Heart right ventricle (tissue), 16 donors: ENCODE measurements at regions not wholly inside any gene's neighbourhood (a gene's known extent, or its start where the extent isn't known, plus 50 kb on each side); places are given as distances from the start of the nearest gene placed in this dataset.
A peak's percentile ranks its signal among the peaks of the same experiment; 100 is the strongest.

Source experiments
- ATAC-seq, 8 donors: fragments of 200-7000 bp; cut with Tn5 transposase; one replicate each; pipeline ENCODE4 v1.9.1; 2020; ENCODE audit warnings: mild to moderate bottlenecking in 8 of 8, moderate library complexity in 8 of 8, moderate number of reproducible peaks in 1 of 8
- DNase-seq, 2 donors: peaks; one replicate each; pipeline ENCODE4 v3.0.0-alpha.2; 2020
- H3K27ac ChIP-seq, 10 donors: fragments of 200-600 bp; sonication (generic) in 2 of 10; one replicate each; pipeline versions ENCODE4 v1.5.0 to v1.8.0; 2020 to 2022; ENCODE audit warnings: mild to moderate bottlenecking in 3 of 10
- H3K27me3 ChIP-seq, 7 donors: fragments of 200-600 bp; one replicate each; pipeline ENCODE4 v1.8.0; 2021 to 2022; ENCODE audit warnings: mild to moderate bottlenecking in 2 of 7
- H3K36me3 ChIP-seq, 9 donors: fragments of 200-600 bp; sonication (generic) in 1 of 9; one replicate each; pipeline versions ENCODE4 v1.5.0 to v1.8.0; 2020 to 2022; ENCODE audit warnings: mild to moderate bottlenecking in 2 of 9
- H3K4me1 ChIP-seq, 9 donors: fragments of 200-600 bp; sonication (generic) in 1 of 9; one replicate each; pipeline versions ENCODE4 v1.5.0 to v1.8.0; 2020 to 2022; ENCODE audit warnings: mild to moderate bottlenecking in 4 of 9
- H3K4me3 ChIP-seq, 10 donors: fragments of 200-600 bp; sonication (generic) in 2 of 10; one replicate each; pipeline versions ENCODE4 v1.5.0 to v1.8.0; 2020 to 2022; ENCODE audit warnings: mild to moderate bottlenecking in 7 of 10, moderate library complexity in 2 of 10
- H3K9me3 ChIP-seq, 11 donors: fragments of 200-600 bp in 10 of 11; sonication (generic) in 2 of 11; one replicate each; pipeline versions ENCODE4 v1.5.0 to v1.8.0; 2013 to 2022; ENCODE audit warnings: mild to moderate bottlenecking in 2 of 11, control low read depth in 1 of 11, moderate library complexity in 1 of 11
- CTCF ChIP-seq, 9 donors: fragments of 200-600 bp; sonication (generic) in 2 of 9; IDR thresholded peaks; one replicate each; pipeline versions ENCODE4 v1.5.0 to v1.8.0; 2021 to 2022; ENCODE audit warnings: antibody characterized with exemption in 9 of 9, mild to moderate bottlenecking in 5 of 9, moderate library complexity in 1 of 9
- WGBS, 2 donors: extraction: QIAGEN DNeasy Blood & Tissue Kit; methylation state at CpG; one replicate each; pipeline ENCODE4 v1.1.7; 2013; ENCODE audit warnings: inconsistent platforms in 1 of 2; 5-methylcytosine and 5-hydroxymethylcytosine counted together
- intact Hi-C, 10 donors: fragments of 100-400 bp; cut with DNase I; formaldehyde crosslinking; loops; one replicate each; pipeline versions ENCODE4 v1.11.1 to v1.14.2; 2022
- donor health status: Arrhythmogenic right ventricular cardiomyopathy.
- donor health status: ischemic (EF 13 %, LVEDD 7.1; RV severe dilation, severe dysfunction).
- donor health status: healthy with polysubstance abuse.
- donor health status: DM: no; HTN: yes; CAD: no.
- donor health status: DM: no; HTN: no; CAD: no.
- donor health status: ischemic (EF 25% LVEDD 6.9; RV normal size, moderate dysfunction).
- donor health status: ischemic (EF 25% LVEDD 5.7; RV mildly dilated, moderate dysfunction).
- donor health status: healthy.
- donor health status: DM: yes; HTN: yes; CAD: no.
- donor health status: Ischemic cardiomyopathy.
- donor health status: ischemic (EF 35%, LVEDD 5.7; RV mildly dilated, moderate dysfunction).
- donor health status: nonischemic (EF 11% LVEDD 7.7; RV severe dilation, severe dysfunction).
- donor health status: DM: yes; HTN: yes; CAD: no.
- donor health status: PGD.
- donor health status: ischemic (EF 29% LVEDD 5.4; RV normal size, mild dysfunction).
- donor health status: nonischemic (EF 23%, LVEDD 6.1; RV moderate dilation, normal function).

DNA sequence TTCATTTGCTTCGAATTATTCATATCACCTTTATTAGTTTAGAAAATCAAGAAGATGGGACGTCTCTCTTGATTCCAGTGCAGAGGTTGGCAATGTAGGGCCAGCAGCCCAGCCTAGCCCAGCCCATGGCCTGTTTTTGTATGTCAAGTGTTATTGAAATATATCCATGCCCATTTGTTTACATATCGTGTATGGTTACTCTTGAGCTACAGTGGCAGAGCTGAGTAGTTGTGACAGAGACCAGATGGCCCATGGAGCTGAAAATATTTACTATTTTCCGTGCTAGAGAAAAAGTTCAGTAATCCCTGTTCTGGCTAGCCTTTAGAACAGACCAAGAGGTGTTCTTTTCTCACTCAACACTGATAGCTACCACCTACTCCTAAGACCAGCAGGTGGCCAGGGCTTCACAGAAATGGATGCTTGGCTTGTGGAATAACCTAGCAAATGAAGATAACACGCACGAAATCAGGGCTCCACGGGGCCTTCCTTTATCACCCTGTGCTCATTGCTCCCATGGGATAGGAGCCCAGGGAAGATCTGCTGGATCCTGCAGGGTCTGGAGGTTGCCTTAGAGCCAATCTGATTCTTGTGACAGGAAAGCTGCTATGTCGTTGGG, 123.2 kb upstream of the ANKFN1 start:
- intact Hi-C loops, result no loop called here
- WGBS, 2 donors, result 35% methylated on average over 8 of the region's 8 CpGs
- TF ChIP-seq CTCF (IDR thresholded peaks at IDR 0.05), result no peak
- Histone ChIP-seq H3K27me3 (no peaks in the 10 kb centered on the region), H3K4me1 (no peaks in the 10 kb centered on the region), H3K9me3 (peaks cover 0 to 3% (median 0%) of the 10 kb centered on the region in 11 donors), H3K4me3 (no peak overlapping the region), H3K36me3 (no peaks in the 10 kb centered on the region), H3K27ac (no peak overlapping the region)
- peak in 2 of 8 donors; percentile 33 to 42 for ATAC-seq
- DNase-seq, result no peak

- no peak for TF ChIP-seq CTCF (IDR thresholded peaks at IDR 0.05)
- peaks cover 0 to 3% (median 0%) of the 10 kb centered on the region in 11 donors for H3K9me3 ChIP-seq
Observed at GRCh38 chr17:56031636-56032035, 121.6 kb upstream of the ANKFN1 start.

GRCh38 chr17:56034197-56034635, 119.1 kb upstream of the ANKFN1 start:
- Histone ChIP-seq H3K9me3 (peaks cover 0 to 3% (median 0%) of the 10 kb centered on the region in 11 donors), H3K4me3 (no peak overlapping the region), H3K27ac (no peak overlapping the region), H3K36me3 (no peaks in the 10 kb centered on the region), H3K27me3 (peaks cover 0 to 5% (median 3%) of the 10 kb centered on the region in 7 donors), H3K4me1 (no peaks in the 10 kb centered on the region)
- ATAC-seq (peak in 2 of 8 donors; percentile 42 to 46), DNase-seq (no peak)
- no peak for TF ChIP-seq CTCF (IDR thresholded peaks at IDR 0.05)
- intact Hi-C loops, result no loop called here
- WGBS, 2 donors, result 68 to 72% methylated on average over 6 of the region's 6 CpGs

More at GRCh38 chr17:56031636-56032035, 121.6 kb upstream of the ANKFN1 start:
- intact Hi-C loops, result no loop called here
- Histone ChIP-seq H3K4me3 (no peak overlapping the region), H3K36me3 (no peaks in the 10 kb centered on the region), H3K4me1 (no peaks in the 10 kb centered on the region), H3K27me3 (no peaks in the 10 kb centered on the region), H3K27ac (no peak overlapping the region)
- DNase-seq (no peak), ATAC-seq (no peak)
- 80 to 83% methylated on average over 2 of the region's 2 CpGs for WGBS, 2 donors

DNA sequence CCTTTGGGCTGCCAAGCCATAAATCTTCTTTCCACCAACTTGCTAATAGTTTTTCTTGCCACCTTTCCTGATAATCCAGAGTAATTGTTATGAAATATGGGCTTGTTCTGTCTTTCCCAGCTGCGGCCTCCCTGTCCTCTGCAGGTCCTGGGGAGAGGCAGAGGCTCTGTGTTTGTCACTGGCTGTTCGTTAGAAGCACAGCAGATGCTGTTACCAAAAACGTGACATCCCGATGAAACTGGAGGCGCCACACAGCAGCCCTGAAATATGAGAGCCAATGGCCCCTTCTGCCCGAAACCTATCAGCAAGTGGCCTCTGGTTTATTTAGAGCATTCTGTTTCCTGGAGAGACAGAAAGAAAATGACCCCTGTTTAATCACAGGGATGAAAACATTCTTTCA, 115.1 kb upstream of the ANKFN1 start:
- WGBS, 2 donors, result 49 to 57% methylated on average over 6 of the region's 6 CpGs
- DNase-seq (no peak), ATAC-seq (no peak)
- no peak for TF ChIP-seq CTCF (IDR thresholded peaks at IDR 0.05)
- Histone ChIP-seq H3K27me3 (peaks cover 0 to 9% (median 3%) of the 10 kb centered on the region in 7 donors), H3K4me1 (no peaks in the 10 kb centered on the region), H3K4me3 (no peak overlapping the region), H3K9me3 (no peaks in the 10 kb centered on the region), H3K27ac (no peak overlapping the region), H3K36me3 (no peaks in the 10 kb centered on the region)
- intact Hi-C loops, result no loop called here
